Esophagus muscularis mucosa (tissue), 4 donors: ENCODE measurements at regions not wholly inside any gene's neighbourhood (a gene's known extent, or its start where the extent isn't known, plus 50 kb on each side); places are given as distances from the start of the nearest gene placed in this dataset.

Experiments
- CTCF ChIP-seq, 3 experiments: fragments of 200-600 bp in 2 of 3; fragments of 450-650 bp in 1 of 3; sonication (generic) in 2 of 3; IDR thresholded peaks; one replicate each; pipeline ENCODE4 v1.5.1; 2017 to 2019; ENCODE audit warnings: antibody characterized with exemption in 3 of 3, mild to moderate bottlenecking in 2 of 3, moderate library complexity in 1 of 3
- EP300 ChIP-seq: sonication (generic); formaldehyde crosslinking; IDR thresholded peaks from one replicate; pipeline ENCODE4 v1.6.1; 2017; ENCODE audit warnings: antibody characterized with exemption
- POLR2A ChIP-seq: fragments of 450-650 bp; IDR thresholded peaks from one replicate; pipeline ENCODE4 v1.6.1; 2017; ENCODE audit warnings: antibody characterized with exemption, moderate library complexity, mild to moderate bottlenecking, low read depth

GRCh38 chr7:97446361-97446760, 285.5 kb upstream of the TAC1 start:
- no peak for TF ChIP-seq POLR2A
- TF ChIP-seq EP300, result no peak
- TF ChIP-seq CTCF (IDR thresholded peaks at IDR 0.05), result no peak
